ENCODE measurements at regions not wholly inside any gene's neighbourhood (a gene's known extent, or its start where the extent isn't known, plus 50 kb on each side); places are given as distances from the start of the nearest gene placed in this dataset.
A peak's percentile ranks its signal among the peaks of the same experiment; 100 is the strongest.

- DNase-seq: no peak
These were observed 657.3 kb downstream of the BCL11B start for GRCh38 chr14:98614741-98615140.

DNA sequence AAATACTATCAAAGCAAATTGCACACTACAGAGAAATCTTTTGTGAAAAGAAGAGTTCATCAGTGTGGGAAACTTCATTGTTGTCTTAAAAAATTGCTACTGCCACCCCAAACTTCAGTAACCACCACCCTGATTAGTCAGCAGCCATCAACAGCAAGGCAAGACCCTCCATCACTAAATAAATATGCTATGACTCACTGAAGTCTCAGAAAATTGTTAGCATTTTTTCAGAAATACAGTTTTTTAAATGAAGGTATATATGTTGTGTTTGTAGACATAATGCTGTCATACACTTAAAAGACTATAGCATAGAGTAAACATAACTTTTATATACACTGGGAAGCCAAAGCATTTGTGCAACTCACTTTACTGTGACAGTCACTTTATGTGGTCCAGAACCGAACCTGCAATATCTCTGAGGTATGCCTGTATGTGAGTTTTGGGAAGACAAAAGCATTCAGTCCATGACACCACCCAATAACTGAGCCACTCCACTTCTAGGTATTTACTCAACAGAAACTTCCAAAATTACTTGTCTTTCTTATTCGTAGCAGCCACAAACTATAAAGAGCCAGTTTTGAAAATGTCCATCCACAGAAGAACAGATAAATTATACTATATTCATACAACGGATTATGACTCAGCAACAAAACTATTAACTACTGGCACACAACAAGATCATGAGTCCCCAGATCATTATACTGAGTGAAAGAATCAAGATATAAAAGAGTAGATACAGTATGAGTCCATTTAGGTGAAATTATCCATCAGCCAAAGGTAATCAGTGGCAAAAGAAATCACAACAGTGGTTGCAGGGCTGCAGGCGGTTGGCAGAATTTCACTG is 649.6 kb downstream of the BCL11B start:
- DNase-seq: no peak

GRCh38 chr14:98623788-98624415 is 648.1 kb downstream of the BCL11B start:
- peak; percentile 34 to 39 for DNase-seq

GRCh38 chr14:98633380-98633779 is 638.6 kb downstream of the BCL11B start:
- peak; percentile 76 to 88 for DNase-seq

- DNase-seq: no peak
These were observed 637.8 kb downstream of the BCL11B start for GRCh38 chr14:98634043-98634820.

DNA sequence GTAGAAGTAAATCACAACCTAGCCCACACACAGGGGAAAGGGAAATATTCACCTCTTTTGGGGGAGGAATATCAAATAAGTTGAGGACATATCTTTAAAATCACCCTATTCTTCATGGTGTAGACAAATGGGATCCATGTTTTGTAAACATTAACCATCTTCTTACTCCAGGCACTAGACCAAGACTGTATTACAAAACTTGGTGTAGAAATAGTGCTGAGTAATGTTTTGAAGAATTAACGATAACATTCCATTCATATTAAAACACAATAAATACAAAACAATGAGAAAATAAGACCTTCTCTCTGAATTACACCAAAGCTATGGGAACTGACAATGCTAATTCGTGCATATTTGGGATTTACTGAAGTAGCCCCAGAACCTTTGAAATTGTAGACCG is 633.6 kb downstream of the BCL11B start:
- no peak for DNase-seq

DNA sequence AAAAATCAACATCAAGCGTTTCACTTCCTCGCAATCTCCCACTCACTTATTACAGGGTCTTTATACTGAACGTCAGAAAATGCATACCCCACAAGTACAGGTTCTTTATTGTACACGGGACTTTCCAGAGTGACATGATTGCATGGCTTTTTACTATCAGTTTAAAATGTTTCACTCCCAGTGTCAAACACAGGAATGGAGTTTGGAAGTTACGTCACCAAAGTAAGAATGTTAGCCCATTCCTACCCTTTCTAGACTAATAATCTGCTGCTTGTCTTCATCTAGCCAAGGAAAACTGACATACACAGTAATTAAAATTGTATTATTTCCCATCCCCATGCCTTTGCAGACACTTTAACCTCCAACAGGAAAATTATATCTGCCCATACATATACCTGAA is 624.2 kb downstream of the BCL11B start:
- no peak for DNase-seq

GRCh38 chr14:98651037-98651436 is 621.0 kb downstream of the BCL11B start:
- peak in 1 of 2 experiments; percentile 3 for DNase-seq

DNA sequence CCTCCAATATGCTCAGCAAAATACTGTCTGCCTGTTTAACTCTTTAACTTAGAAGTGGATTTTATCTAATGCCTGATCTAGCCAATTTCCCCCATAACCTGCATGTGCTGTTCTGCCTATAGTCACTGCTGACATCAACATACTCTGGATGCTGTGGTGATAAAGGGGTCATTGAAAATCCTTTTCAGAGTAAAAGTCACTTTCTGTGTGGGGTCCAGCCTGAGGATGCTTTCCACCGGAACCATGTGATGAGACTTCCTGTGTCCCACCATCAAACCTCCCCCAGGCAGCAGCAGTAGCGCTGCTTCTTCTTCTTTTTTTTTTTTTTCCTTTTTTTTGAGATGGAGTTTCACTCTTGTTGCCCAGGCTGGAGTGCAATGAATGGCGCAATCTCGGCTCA is 607.0 kb downstream of the BCL11B start:
- no peak for DNase-seq

- no peak for DNase-seq
These were observed 605.5 kb downstream of the BCL11B start for GRCh38 chr14:98666545-98666944.

GRCh38 chr14:98682033-98682432 is 590.0 kb downstream of the BCL11B start:
- DNase-seq: no peak

DNA sequence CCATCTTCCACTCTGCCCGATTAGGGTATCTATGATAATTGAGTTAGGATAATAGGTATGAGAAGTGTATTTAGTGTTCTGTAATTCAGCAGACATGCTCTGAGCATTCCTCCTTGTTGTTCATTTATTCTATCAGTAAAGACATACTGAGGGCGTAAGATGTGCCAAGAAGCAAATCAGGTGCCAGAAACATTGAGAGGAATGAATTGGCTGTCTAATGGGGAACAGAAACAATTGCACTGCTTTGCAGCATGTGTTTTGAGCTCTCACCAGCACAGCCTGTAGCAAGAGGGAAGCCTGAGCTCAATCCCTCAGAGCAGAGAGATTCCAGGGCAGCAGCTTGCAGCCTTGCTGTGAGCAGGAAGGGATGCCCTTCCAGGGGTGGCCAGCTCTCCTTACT is 589.3 kb downstream of the BCL11B start:
- no peak for DNase-seq

- DNase-seq: no peak
These were observed 587.5 kb downstream of the BCL11B start for GRCh38 chr14:98684468-98684867.

DNA sequence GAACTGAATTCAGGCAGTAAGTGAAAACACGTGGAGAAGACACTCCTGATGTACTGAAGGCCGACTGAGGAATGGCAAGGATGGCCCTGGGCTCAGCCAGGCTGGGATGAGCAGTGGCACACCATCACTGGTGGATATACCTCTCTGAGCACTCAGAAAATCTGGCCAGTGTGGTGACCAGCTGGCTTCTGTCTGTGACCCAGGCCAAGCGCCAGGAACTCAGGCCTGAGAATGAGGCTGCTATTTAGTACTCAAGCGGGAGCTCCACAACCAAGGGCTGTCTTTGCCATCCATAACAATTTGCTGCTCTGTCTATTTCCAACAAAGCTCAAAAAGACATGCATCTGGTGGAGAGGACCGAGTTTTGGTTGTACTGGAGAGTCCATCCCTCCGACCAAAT is 586.3 kb downstream of the BCL11B start:
- DNase-seq: no peak

- DNase-seq: no peak
These were observed 583.6 kb downstream of the BCL11B start for GRCh38 chr14:98688446-98688845.

DNA sequence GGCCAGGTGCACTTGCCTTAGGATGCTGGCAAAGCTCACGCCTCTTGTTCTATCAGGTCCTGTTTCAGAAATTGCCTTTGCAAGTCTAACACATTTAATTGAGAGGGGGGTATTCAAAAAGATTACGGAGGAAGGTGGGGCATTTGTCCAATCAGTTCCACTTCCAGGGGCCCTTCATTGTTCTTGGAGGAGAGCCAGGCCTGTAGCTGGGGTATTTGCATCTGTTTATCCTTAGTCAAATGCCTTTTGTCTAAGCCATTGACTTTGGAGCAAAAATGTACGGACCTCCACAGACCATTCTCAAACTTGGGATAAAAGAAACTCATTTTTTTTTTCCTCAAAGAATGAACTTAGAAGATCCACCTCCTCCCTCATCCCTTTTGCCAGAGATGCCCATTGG is 582.0 kb downstream of the BCL11B start:
- DNase-seq: peak; percentile 85 to 88

DNA sequence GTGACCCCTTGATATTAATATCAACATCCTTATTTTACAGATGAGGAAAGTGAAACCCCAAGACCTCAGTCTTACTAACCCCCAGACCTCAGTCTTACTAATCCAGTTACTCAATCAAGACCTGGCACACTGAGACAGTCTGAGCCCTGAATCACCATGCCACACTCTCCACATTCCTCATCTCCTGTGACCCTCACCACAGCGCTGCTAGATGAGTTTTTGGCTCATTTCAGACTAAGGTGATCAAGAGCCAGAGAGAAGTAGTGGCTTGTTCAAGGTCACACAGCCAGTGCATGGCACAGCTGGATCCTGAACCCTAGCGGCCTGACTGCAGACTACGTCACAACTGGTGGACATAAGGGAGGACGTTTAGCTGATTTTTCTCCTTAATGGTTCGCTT is 579.2 kb downstream of the BCL11B start:
- no peak for DNase-seq

GRCh38 chr14:98694541-98694940 is 577.5 kb downstream of the BCL11B start:
- no peak for DNase-seq

- no peak for DNase-seq
These were observed 576.2 kb downstream of the BCL11B start for GRCh38 chr14:98695809-98696208.

DNA sequence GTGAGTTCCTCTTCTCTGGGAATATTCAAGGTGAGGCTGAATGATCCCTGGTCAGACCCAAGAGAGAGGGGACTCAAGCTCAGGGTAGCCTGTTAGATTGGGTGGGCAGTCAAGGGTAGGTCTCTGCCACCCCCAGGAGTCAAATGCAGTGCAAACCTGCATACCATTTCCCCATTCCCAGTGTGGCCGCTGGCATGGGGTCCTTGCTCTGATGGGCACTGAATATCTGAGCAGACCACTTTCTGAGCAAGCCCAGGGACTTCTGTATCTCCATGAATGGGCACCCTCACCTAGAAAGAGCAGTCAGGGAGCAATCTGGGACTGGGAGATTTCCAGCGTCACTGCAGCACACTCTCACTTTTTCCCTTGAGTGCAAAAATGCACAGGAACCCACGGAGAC is 573.7 kb downstream of the BCL11B start:
- no peak for DNase-seq

- DNase-seq: no peak
These were observed 571.2 kb downstream of the BCL11B start for GRCh38 chr14:98700748-98701147.

GRCh38 chr14:98701377-98701776 is 570.6 kb downstream of the BCL11B start:
- DNase-seq: no peak

- DNase-seq: no peak
These were observed 567.6 kb downstream of the BCL11B start for GRCh38 chr14:98704441-98704840.

DNA sequence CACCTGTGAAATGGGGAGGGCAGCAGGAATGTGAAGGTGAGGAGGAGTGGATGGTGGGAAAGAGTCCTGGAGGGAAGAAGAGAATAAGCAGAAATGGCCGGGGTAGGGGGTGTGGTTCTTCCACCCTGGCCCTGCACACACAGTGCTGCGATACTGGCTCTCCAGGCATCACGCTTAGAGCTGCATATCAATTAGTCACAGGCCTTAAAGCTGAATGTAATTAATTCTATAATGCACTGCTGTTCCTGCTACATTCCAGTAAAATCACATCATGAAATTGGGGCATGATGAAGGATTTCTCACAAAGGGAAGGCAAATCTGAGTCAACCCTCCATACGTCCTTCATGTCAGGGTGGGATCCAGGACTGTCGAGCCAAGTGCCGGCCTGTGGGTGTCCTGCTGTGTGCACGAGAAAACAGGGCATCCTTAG is 566.1 kb downstream of the BCL11B start:
- DNase-seq: no peak
